ENCODE measurements at regions not wholly inside any gene's neighbourhood (a gene's known extent, or its start where the extent isn't known, plus 50 kb on each side); places are given as distances from the start of the nearest gene placed in this dataset.
A peak's percentile ranks its signal among the peaks of the same experiment; 100 is the strongest.

- DNase-seq (ENCODE audit: low read depth): no peak
Observed at GRCh38 chr2:177117755-177118154, 94.8 kb upstream of the HNRNPA3 start.

- DNase-seq (ENCODE audit: low read depth): no peak
Observed at GRCh38 chr2:177118636-177119035, 94.0 kb upstream of the HNRNPA3 start.

- no peak for DNase-seq (ENCODE audit: low read depth)
Observed at GRCh38 chr2:177119099-177119498, 93.5 kb upstream of the HNRNPA3 start.

DNA sequence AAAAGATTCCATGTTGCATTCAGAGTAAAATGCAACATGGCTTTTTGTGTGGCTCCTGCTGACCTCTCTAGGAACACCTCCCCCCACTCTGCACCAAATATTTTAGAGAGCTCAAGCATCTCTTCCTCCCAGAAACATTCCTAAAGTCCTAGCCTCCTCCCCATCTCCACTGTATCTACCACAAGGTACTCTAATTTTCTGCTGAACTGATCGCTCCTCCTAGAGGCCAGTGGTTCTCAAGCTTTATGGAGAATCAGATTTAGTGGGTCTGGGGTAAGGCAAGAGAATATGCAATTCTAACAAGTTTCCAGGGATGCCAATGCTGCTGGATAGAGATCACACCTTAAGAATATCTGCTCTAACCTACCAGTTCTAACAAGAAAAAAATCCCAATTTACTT is 89.5 kb upstream of the HNRNPA3 start:
- no peak for DNase-seq (ENCODE audit: low read depth)

GRCh38 chr2:177124371-177124770 is 88.2 kb upstream of the HNRNPA3 start:
- no peak for DNase-seq (ENCODE audit: low read depth)

- DNase-seq (ENCODE audit: low read depth): no peak
Observed at GRCh38 chr2:177127821-177128220, 84.8 kb upstream of the HNRNPA3 start.

DNA sequence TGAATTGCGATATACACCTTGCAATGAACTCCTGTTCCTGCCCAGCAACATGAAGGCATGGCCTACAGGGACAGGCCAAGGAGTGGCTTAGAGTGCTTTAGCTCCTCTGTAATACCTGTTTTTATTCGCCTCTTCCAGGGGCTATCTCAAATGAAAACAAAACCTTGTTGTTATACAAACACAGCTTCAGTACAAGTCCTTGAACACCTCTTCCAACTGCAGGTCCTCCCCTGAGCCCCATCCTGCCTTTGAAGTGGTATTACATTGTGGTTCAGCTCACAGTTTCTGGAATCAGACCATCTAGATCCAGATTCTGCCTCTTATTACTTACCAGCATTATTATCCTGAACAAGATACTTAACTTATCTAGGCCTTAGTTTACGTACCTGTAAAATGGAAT is 83.0 kb upstream of the HNRNPA3 start:
- no peak for DNase-seq (ENCODE audit: low read depth)

DNA sequence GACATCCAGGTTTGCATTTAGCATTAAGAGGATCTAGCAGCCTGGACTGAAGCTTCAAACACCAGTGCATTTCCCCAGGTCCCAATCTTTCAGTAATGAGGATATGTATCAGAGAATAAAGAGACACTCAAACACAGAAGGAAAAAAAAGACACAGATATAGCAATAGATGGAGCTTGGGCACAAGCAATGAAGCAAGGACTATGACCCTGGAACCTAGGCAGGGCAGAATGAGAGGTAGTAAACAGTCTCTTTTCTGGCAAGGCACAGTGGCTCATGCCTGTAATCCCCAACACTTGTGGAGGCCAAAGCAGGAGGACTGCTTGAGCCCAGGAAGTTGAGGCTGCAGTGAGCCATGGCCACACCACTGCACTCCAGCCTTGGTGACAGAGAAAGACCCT is 80.7 kb upstream of the HNRNPA3 start:
- no peak for DNase-seq (ENCODE audit: low read depth)

DNA sequence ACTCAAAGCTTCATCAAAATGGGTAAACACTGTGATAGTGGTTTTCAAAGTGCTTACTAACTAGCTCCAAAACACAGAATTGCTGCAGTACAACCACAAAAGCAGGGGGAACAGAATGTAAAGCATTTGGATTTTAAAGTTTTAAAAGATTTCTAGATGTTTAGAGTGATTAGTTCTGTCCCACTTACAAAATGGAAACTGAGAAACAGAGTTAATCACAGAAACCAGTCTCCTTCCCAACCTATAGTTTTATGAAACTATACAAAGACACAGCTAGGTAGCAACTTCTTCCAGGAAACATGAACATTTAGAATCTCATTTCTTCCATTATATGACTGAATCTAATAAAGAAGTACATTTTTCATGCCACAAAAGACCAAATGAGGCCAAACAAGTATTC is 73.8 kb upstream of the HNRNPA3 start:
- no peak for DNase-seq (ENCODE audit: low read depth)

GRCh38 chr2:177141866-177142265 is 70.7 kb upstream of the HNRNPA3 start:
- DNase-seq (ENCODE audit: low read depth): no peak

- no peak for DNase-seq (ENCODE audit: low read depth)
Observed at GRCh38 chr2:177143444-177143843, 69.2 kb upstream of the HNRNPA3 start.

DNA sequence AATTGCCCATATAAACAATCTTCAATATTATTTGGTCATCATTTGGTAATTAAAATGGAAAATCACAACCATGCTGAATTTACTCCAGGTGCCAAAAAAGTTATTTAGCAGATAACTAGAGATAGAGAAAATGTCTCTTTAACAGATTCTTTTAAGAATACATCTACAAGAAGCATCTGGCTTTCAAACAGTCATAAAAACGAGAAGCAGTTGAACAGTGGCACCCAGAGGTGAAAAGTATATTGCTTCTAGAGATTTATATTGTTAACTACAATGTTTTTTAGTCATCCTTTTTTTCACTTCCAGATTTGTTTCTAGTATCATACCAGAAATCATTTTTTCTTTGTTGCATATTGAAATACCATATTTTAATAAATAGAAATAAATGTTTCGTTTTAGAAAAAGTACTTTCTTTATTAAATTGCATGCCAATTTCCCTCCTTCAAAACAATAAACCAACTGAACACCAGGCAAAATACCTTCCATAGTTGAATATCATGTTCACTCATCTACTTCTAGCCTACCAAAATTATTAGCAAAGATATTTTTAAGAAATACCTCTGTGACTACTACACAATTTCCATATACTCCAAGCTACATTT is 65.4 kb upstream of the HNRNPA3 start:
- no peak for DNase-seq (ENCODE audit: low read depth)

DNA sequence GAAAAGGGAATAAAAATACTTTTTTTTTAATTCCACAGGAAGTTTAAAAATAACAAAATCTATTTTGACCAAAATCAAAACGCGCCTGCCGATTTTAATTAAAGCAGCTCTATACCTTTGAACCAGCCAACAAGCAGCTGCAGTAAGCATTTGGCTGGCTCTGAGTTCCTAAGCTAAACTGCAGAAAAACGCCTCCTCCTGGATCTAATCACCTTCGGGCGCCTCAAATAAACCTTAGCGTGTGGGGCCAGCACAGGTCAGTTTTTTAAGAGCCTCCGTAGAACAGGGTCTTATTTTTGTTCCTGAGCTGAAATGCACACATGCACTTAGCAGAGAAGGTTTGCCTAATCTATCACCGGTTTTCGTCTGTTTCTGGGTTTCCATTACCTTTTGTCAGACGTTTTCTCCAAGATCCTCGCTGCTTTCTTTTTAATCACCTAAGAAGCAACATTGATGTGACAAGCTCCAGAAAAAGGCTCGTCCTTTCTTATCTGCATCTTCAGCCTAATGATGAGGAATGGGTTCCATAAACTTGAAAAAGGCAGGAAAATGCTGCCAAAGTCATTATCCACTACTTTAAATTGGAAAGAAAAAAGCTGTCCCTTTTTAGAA is 64.7 kb upstream of the HNRNPA3 start:
- no peak for DNase-seq (ENCODE audit: low read depth)

GRCh38 chr2:177148477-177149154 is 64.0 kb upstream of the HNRNPA3 start:
- DNase-seq (ENCODE audit: low read depth): peak; percentile 61

- no peak for DNase-seq (ENCODE audit: low read depth)
Observed at GRCh38 chr2:177149155-177149503, 63.5 kb upstream of the HNRNPA3 start.

- no peak for DNase-seq (ENCODE audit: low read depth)
Observed at GRCh38 chr2:177153805-177154204, 58.8 kb upstream of the HNRNPA3 start.

GRCh38 chr2:177154809-177155208 is 57.8 kb upstream of the HNRNPA3 start:
- no peak for DNase-seq (ENCODE audit: low read depth)

GRCh38 chr2:177155631-177156030 is 57.0 kb upstream of the HNRNPA3 start:
- no peak for DNase-seq (ENCODE audit: low read depth)

DNA sequence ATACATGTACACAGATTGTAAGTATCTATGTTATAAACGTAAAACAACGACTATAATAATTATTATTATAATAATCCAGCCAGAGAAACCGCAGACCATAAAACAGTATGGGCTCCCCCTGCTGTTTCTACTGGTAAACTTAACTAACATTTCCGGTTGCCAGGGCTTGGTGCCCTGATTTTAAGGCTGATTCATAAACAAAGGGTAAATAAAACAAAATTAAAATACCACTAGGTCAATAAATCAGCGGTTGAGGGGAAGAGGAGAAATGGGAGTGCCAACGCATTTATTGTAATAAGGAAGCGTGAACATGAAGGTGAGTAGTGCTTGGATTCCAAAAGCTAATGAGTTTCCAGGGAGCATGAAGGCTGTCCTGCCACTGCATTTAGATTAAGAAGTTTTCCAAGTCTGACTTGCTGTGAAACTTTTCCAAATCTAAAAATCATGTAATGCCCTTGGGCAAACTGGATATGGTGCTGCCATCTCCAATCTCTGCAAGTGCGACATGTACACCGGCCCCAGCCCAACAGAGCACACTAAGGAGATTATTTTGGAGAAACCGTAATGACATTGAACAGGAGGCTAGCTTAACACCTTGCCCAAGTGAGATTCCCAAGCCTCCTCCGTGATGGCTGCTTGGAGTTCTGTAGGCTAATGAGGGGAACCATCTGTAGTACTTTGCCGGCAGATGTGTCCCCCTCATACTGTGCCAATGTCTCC is 50.7 kb upstream of the HNRNPA3 start:
- DNase-seq (ENCODE audit: low read depth): no peak
